ENCODE measurements at regions not wholly inside any gene's neighbourhood (a gene's known extent, or its start where the extent isn't known, plus 50 kb on each side); places are given as distances from the start of the nearest gene placed in this dataset.

- Histone ChIP-seq H3K4me2 (no peak overlapping the region), H3K4me3 (no peak overlapping the region), H3K9me3 (no peaks in the 10 kb centered on the region), H3K4me1 (no peaks in the 10 kb centered on the region), H3K27ac (no peak overlapping the region)
- POLR2A ChIA-PET: no interaction called here
- ATAC-seq (no peak), FAIRE-seq (no peak), DNase-seq (ENCODE audit: low read depth in 1 of 2, low spot score in 1 of 2) (no peak)
- 69% methylated on average over 3 of the region's 3 CpGs for WGBS (ENCODE audit: missing lambda C conversion rate)
- CTCF ChIA-PET: no interaction called here
- TF ChIP-seq HOXB13 (CRISPR knock-in tag; IDR thresholded peaks at IDR 0.05; ENCODE audit: low read depth): no peak
- no peak for TF ChIP-seq MYC (IDR thresholded peaks at IDR 0.05; ENCODE audit: borderline replicate concordance, low read length)
- TF ChIP-seq HEYL (CRISPR knock-in tag; IDR thresholded peaks at IDR 0.05): no peak
- no peak for TF ChIP-seq PBX3 (IDR thresholded peaks at IDR 0.05)
- no peak for TF ChIP-seq PHF8 (IDR thresholded peaks at IDR 0.05; ENCODE audit: borderline replicate concordance, low read depth)
- TF ChIP-seq FOXS1 (CRISPR knock-in tag; IDR thresholded peaks at IDR 0.05): no peak
These were observed 97.6 kb upstream of the SPRY2 start for GRCh38 chr13:80438521-80438920.

- POLR2A ChIA-PET: no interaction called here
- no peak overlapping the region for H3K27ac ChIP-seq
- 48% methylated on average over 1 of the region's 1 CpG for WGBS (ENCODE audit: missing lambda C conversion rate)
These were observed 96.3 kb upstream of the SPRY2 start for GRCh38 chr13:80437231-80437630.

GRCh38 chr13:80436571-80437169 lies 95.7 kb upstream of the SPRY2 start:
- CTCF ChIA-PET: interaction anchor here (0.7 kb wide), 2 partner anchors 10 to 13 kb away, joined by 3 read pairs; no protein-coding TSS in a partner anchor
- ATAC-seq: no peak

More at GRCh38 chr13:80437231-80437630, 96.3 kb upstream of the SPRY2 start:
- no peak for ATAC-seq
- Histone ChIP-seq H3K4me2 (no peak overlapping the region), H3K9me3 (no peaks in the 10 kb centered on the region), H3K4me3 (no peak overlapping the region), H3K4me1 (no peaks in the 10 kb centered on the region)
- no peak for FAIRE-seq
- no peak for DNase-seq (ENCODE audit: low read depth in 1 of 2, low spot score in 1 of 2)
- TF ChIP-seq ESRRA (IDR thresholded peaks at IDR 0.05; ENCODE audit: borderline replicate concordance, low read length): no peak
- TF ChIP-seq HEYL (CRISPR knock-in tag; IDR thresholded peaks at IDR 0.05): no peak
- no peak for TF ChIP-seq BCL3 (IDR thresholded peaks at IDR 0.05)
- no peak for TF ChIP-seq KDM5A (IDR thresholded peaks at IDR 0.05)
- CTCF ChIA-PET: interaction anchor here (0.7 kb wide), 2 partner anchors 10 to 12 kb away, joined by 3 read pairs; no protein-coding TSS in a partner anchor

GRCh38 chr13:80430561-80430960 lies 89.6 kb upstream of the SPRY2 start:
- no peak overlapping the region for H3K4me3 ChIP-seq
- ChIA-PET POLR2A (no interaction called here), CTCF (no interaction called here)
- no peaks in the 10 kb centered on the region for H3K4me1 ChIP-seq
- no peak for DNase-seq (ENCODE audit: low read depth in 1 of 2, low spot score in 1 of 2)
- H3K4me2 ChIP-seq: no peak overlapping the region
- no peak for ATAC-seq
- TF ChIP-seq RNF2 (IDR thresholded peaks at IDR 0.05; ENCODE audit: borderline replicate concordance, low read depth): no peak
- no peak for TF ChIP-seq ELK1 (IDR thresholded peaks at IDR 0.05; ENCODE audit: low read depth, low read length)
- TF ChIP-seq FOSB (CRISPR knock-in tag; IDR thresholded peaks at IDR 0.05): no peak
- TF ChIP-seq CHD4 (IDR thresholded peaks at IDR 0.05; ENCODE audit: borderline replicate concordance): no peak
- TF ChIP-seq CEBPB (IDR thresholded peaks at IDR 0.05): no peak
- no peak for TF ChIP-seq FOXS1 (CRISPR knock-in tag; IDR thresholded peaks at IDR 0.05)
- no peak for TF ChIP-seq EHMT2 (IDR thresholded peaks at IDR 0.05; ENCODE audit: low read depth)
- no peak for TF ChIP-seq MAZ (IDR thresholded peaks at IDR 0.05; ENCODE audit: borderline replicate concordance, low read depth, low read length)
- H3K27ac ChIP-seq: no peak overlapping the region
- H3K9me3 ChIP-seq: no peaks in the 10 kb centered on the region
- FAIRE-seq: no peak

More at GRCh38 chr13:80436571-80437169, 95.7 kb upstream of the SPRY2 start:
- TF ChIP-seq HOXB13 (CRISPR knock-in tag; IDR thresholded peaks at IDR 0.05; ENCODE audit: low read depth) (no peak), MAZ (IDR thresholded peaks at IDR 0.05; ENCODE audit: borderline replicate concordance, low read depth, low read length) (no peak), NPAS2 (CRISPR knock-in tag; IDR thresholded peaks at IDR 0.05; ENCODE audit: borderline replicate concordance) (no peak), ZNF302 (CRISPR knock-in tag; IDR thresholded peaks at IDR 0.05) (no peak), NFE2L2 (conservative IDR thresholded peaks at IDR 0.05; ENCODE audit: low read length) (no peak), POLR2AphosphoS2 (conservative IDR thresholded peaks at IDR 0.05; ENCODE audit: low read length) (no peak)
- FAIRE-seq: no peak
- Histone ChIP-seq H3K27ac (no peak overlapping the region), H3K4me3 (no peak overlapping the region), H3K4me1 (no peaks in the 10 kb centered on the region), H3K4me2 (no peak overlapping the region), H3K9me3 (no peaks in the 10 kb centered on the region)
- no peak for DNase-seq (ENCODE audit: low read depth in 1 of 2, low spot score in 1 of 2)
- 72% methylated on average over 4 of the region's 4 CpGs for WGBS (ENCODE audit: missing lambda C conversion rate)
- POLR2A ChIA-PET: no interaction called here

Data from A549 (cell line).